HFFc6 (cell line): ENCODE measurements at regions not wholly inside any gene's neighbourhood (a gene's known extent, or its start where the extent isn't known, plus 50 kb on each side); places are given as distances from the start of the nearest gene placed in this dataset.

Experiments
- DNase-seq: peaks from one replicate; pipeline ENCODE4 v3.0.0-alpha.2; 2018
- H3K27ac Mint-ChIP-seq: 2 replicates; pipeline ENCODE4 v1.8.0; 2020; ENCODE audit warnings: mild to moderate bottlenecking, mixed read lengths
- H3K27me3 Mint-ChIP-seq: 2 replicates; pipeline ENCODE4 v1.8.0; 2021; ENCODE audit warnings: mild to moderate bottlenecking, moderate library complexity, mixed read lengths; ENCODE audit not compliant: insufficient read depth
- H3K36me3 Mint-ChIP-seq: 2 replicates; pipeline ENCODE4 v1.8.0; 2021; ENCODE audit warnings: low read depth, mixed read lengths
- H3K4me1 Mint-ChIP-seq: 2 replicates; pipeline ENCODE4 v1.8.0; 2020; ENCODE audit warnings: low read depth, mixed read lengths
- H3K4me3 Mint-ChIP-seq: 2 replicates; pipeline ENCODE4 v1.8.0; 2020; ENCODE audit warnings: mild to moderate bottlenecking, moderate library complexity, mixed read lengths
- H3K9me3 Mint-ChIP-seq: 2 replicates; pipeline ENCODE4 v1.8.0; 2020; ENCODE audit warnings: mild to moderate bottlenecking, mixed read lengths
- CTCF ChIP-seq: fragments of 200-600 bp; sonication (generic); IDR thresholded peaks from 2 replicates; pipeline ENCODE4 v1.5.0; 2021; ENCODE audit warnings: antibody characterized with exemption, mild to moderate bottlenecking

- no peak for DNase-seq
- H3K27ac Mint-ChIP-seq: no peak overlapping the region
- H3K9me3 Mint-ChIP-seq: no peaks in the 10 kb centered on the region
- no peak overlapping the region for H3K4me3 Mint-ChIP-seq
- peaks cover 12% of the 10 kb centered on the region for H3K27me3 Mint-ChIP-seq
- H3K36me3 Mint-ChIP-seq: no peaks in the 10 kb centered on the region
- no peaks in the 10 kb centered on the region for H3K4me1 Mint-ChIP-seq
- TF ChIP-seq CTCF: no peak
These were observed 149.7 kb upstream of the IRX4 start for GRCh38 chr5:2032432-2032831.

GRCh38 chr5:2031581-2031980 lies 148.9 kb upstream of the IRX4 start:
- Mint-ChIP-seq H3K27me3 (peaks cover 10% of the 10 kb centered on the region), H3K9me3 (no peaks in the 10 kb centered on the region), H3K4me1 (no peaks in the 10 kb centered on the region), H3K4me3 (no peak overlapping the region), H3K36me3 (no peaks in the 10 kb centered on the region), H3K27ac (no peak overlapping the region)
- no peak for DNase-seq
- no peak for TF ChIP-seq CTCF

GRCh38 chr5:2030131-2030530 lies 147.4 kb upstream of the IRX4 start:
- Mint-ChIP-seq H3K27ac (no peak overlapping the region), H3K4me3 (no peak overlapping the region), H3K36me3 (no peaks in the 10 kb centered on the region), H3K9me3 (no peaks in the 10 kb centered on the region), H3K4me1 (no peaks in the 10 kb centered on the region), H3K27me3 (peaks cover 10% of the 10 kb centered on the region)
- DNase-seq: no peak
- no peak for TF ChIP-seq CTCF

- no peak for TF ChIP-seq CTCF
- H3K4me3 Mint-ChIP-seq: no peak overlapping the region
- DNase-seq: no peak
- no peak overlapping the region for H3K27ac Mint-ChIP-seq
- H3K27me3 Mint-ChIP-seq: peaks cover 10% of the 10 kb centered on the region
- no peaks in the 10 kb centered on the region for H3K36me3 Mint-ChIP-seq
- H3K9me3 Mint-ChIP-seq: no peaks in the 10 kb centered on the region
- no peaks in the 10 kb centered on the region for H3K4me1 Mint-ChIP-seq
These were observed 146.5 kb upstream of the IRX4 start for GRCh38 chr5:2029206-2029605.

- H3K4me3 Mint-ChIP-seq: no peak overlapping the region
- no peaks in the 10 kb centered on the region for H3K4me1 Mint-ChIP-seq
These were observed 145.1 kb upstream of the IRX4 start for GRCh38 chr5:2027790-2028189.

More at GRCh38 chr5:2027790-2028189, 145.1 kb upstream of the IRX4 start:
- Mint-ChIP-seq H3K36me3 (no peaks in the 10 kb centered on the region), H3K27me3 (peaks cover 7% of the 10 kb centered on the region), H3K9me3 (no peaks in the 10 kb centered on the region), H3K27ac (no peak overlapping the region)
- no peak for TF ChIP-seq CTCF
- DNase-seq: no peak
